ENCODE measurements at regions not wholly inside any gene's neighbourhood (a gene's known extent, or its start where the extent isn't known, plus 50 kb on each side); places are given as distances from the start of the nearest gene placed in this dataset.
"Not testable (repeated sequence)": the region's sequence is repeated elsewhere in the genome, so short reads cannot be mapped to it uniquely, and the experiment has no call there.

- TF ChIP-seq, protein P1, sequence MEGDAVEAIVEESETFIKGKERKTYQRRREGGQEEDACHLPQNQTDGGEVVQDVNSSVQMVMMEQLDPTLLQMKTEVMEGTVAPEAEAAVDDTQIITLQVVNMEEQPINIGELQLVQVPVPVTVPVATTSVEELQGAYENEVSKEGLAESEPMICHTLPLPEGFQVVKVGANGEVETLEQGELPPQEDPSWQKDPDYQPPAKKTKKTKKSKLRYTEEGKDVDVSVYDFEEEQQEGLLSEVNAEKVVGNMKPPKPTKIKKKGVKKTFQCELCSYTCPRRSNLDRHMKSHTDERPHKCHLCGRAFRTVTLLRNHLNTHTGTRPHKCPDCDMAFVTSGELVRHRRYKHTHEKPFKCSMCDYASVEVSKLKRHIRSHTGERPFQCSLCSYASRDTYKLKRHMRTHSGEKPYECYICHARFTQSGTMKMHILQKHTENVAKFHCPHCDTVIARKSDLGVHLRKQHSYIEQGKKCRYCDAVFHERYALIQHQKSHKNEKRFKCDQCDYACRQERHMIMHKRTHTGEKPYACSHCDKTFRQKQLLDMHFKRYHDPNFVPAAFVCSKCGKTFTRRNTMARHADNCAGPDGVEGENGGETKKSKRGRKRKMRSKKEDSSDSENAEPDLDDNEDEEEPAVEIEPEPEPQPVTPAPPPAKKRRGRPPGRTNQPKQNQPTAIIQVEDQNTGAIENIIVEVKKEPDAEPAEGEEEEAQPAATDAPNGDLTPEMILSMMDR (IDR thresholded peaks at IDR 0.05; ENCODE audit: low read depth, low read length), result no peak
- no peak overlapping the region for H3K4me3 ChIP-seq (ENCODE audit: low read depth, low read length)
- in situ Hi-C loops (cut with HindIII; ENCODE audit: low sequenced_read_pairs), result no loop called here
- DNase-seq (ENCODE audit: low read depth, low spot score), result no peak
Measured at GRCh38 chr12:53872367-53872766, 66.3 kb upstream of the HOXC13 start.

GRCh38 chr12:53877961-53878360 is 60.7 kb upstream of the HOXC13 start:
- in situ Hi-C loops (cut with HindIII; ENCODE audit: low sequenced_read_pairs); DNase-seq (ENCODE audit: low read depth, low spot score); H3K4me3 ChIP-seq (ENCODE audit: low read depth, low read length): not testable (repeated sequence)

DNA sequence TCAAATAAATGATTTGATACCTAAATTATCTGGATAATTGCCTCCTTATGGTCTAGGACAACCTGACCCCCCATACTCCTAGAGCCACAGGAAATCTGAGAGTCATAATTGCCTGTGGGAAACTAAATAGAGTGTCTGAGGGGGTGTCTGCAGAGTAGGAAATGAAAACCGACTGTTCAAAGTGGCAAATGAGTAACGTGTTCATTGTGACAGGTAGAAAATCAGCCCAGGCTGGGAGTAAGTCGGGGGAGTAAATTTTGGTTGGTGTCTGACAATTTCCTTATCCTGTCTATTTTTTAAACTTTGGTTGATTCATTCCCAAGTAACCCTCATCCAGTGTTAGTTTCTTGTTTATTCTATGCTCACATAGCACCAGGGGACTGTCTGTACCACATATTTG is 51.6 kb upstream of the HOXC13 start:
- TF ChIP-seq, protein P1 (IDR thresholded peaks at IDR 0.05; ENCODE audit: low read depth, low read length), result no peak
- no peak overlapping the region for H3K4me3 ChIP-seq (ENCODE audit: low read depth, low read length)
- DNase-seq (ENCODE audit: low read depth, low spot score), result no peak
- in situ Hi-C loops (cut with HindIII; ENCODE audit: low sequenced_read_pairs), result no loop called here

GRCh38 chr12:53887881-53888280 is 50.8 kb upstream of the HOXC13 start:
- in situ Hi-C loops (cut with HindIII; ENCODE audit: low sequenced_read_pairs), result no loop called here

More at GRCh38 chr12:53887881-53888280, 50.8 kb upstream of the HOXC13 start:
- TF ChIP-seq, protein P1 (IDR thresholded peaks at IDR 0.05; ENCODE audit: low read depth, low read length), result no peak
- no peak for DNase-seq (ENCODE audit: low read depth, low spot score)
- no peak overlapping the region for H3K4me3 ChIP-seq (ENCODE audit: low read depth, low read length)
